Keratinocyte (primary cell): ENCODE measurements at regions not wholly inside any gene's neighbourhood (a gene's known extent, or its start where the extent isn't known, plus 50 kb on each side); places are given as distances from the start of the nearest gene placed in this dataset.

Experiments
- DNase-seq: peaks from one replicate; pipeline ENCODE4 v3.0.0-alpha.2; 2011; ENCODE audit warnings: low read depth, missing footprints, low spot score
- FAIRE-seq: peaks from 2 replicates; lab custom pipeline; 2011; peaks lifted over from hg19 to GRCh38; lab: Jason Lieb, UNC
- H2AFZ ChIP-seq: 2 replicates; pipeline ENCODE4 v1.6.0; 2012; ENCODE audit warnings: low read length, control low read depth, inconsistent platforms; ENCODE audit not compliant: control insufficient read depth
- H3K27ac ChIP-seq: 2 replicates; pipeline ENCODE4 v1.5.1; 2011; ENCODE audit warnings: low read length; ENCODE audit not compliant: control insufficient read depth, insufficient read depth
- H3K27me3 ChIP-seq: 3 replicates; pipeline ENCODE4 v1.6.0; 2011; ENCODE audit warnings: low read length; ENCODE audit not compliant: control insufficient read depth, insufficient read depth; ENCODE audit errors: extremely low read depth
- H3K36me3 ChIP-seq, 2 experiments: 2 replicates in 1 of 2; 3 replicates in 1 of 2; pipeline ENCODE4 v1.5.1; 2011; ENCODE audit warnings: low read length in 2 of 2, mild to moderate bottlenecking in 1 of 2; ENCODE audit not compliant: control insufficient read depth in 2 of 2, insufficient read depth in 2 of 2; ENCODE audit errors: extremely low read depth in 1 of 2
- H3K4me1 ChIP-seq: 3 replicates; pipeline ENCODE4 v1.5.1; 2011; ENCODE audit warnings: low read length; ENCODE audit not compliant: control insufficient read depth, insufficient read depth; ENCODE audit errors: extremely low read depth
- H3K4me2 ChIP-seq: 3 replicates; pipeline ENCODE4 v1.6.0; 2011; ENCODE audit warnings: low read depth, low read length; ENCODE audit not compliant: control insufficient read depth, insufficient read depth; ENCODE audit errors: extremely low read depth
- H3K4me3 ChIP-seq, 3 experiments: fragments of 200-600 bp in 1 of 3; sonication (generic) in 1 of 3; 2 replicates in 2 of 3; 3 replicates in 1 of 3; pipeline ENCODE4 v1.5.1; 2011 to 2016; ENCODE audit warnings: low read length in 3 of 3, mild to moderate bottlenecking in 3 of 3, control low read depth in 2 of 3, inconsistent platforms in 1 of 3, low read depth in 1 of 3, mixed read lengths in 1 of 3, mixed run types in 1 of 3, moderate library complexity in 1 of 3; ENCODE audit not compliant: control insufficient read depth in 2 of 3, insufficient read depth in 2 of 3; ENCODE audit errors: extremely low read depth in 1 of 3
- H3K79me2 ChIP-seq: 2 replicates; pipeline ENCODE4 v1.6.0; 2012; ENCODE audit warnings: low read length; ENCODE audit not compliant: control insufficient read depth, insufficient read depth
- H3K9ac ChIP-seq: 3 replicates; pipeline ENCODE4 v1.6.0; 2011; ENCODE audit warnings: low read length; ENCODE audit not compliant: control insufficient read depth, insufficient read depth; ENCODE audit errors: extremely low read depth
- H3K9me1 ChIP-seq: 3 replicates; pipeline ENCODE4 v1.6.0; 2011; ENCODE audit warnings: low read length; ENCODE audit not compliant: control insufficient read depth, insufficient read depth; ENCODE audit errors: extremely low read depth
- H3K9me3 ChIP-seq: 2 replicates; pipeline ENCODE4 v1.5.1; 2012; ENCODE audit warnings: low read depth, low read length; ENCODE audit not compliant: control insufficient read depth
- H4K20me1 ChIP-seq: 3 replicates; pipeline ENCODE4 v1.6.0; 2011; ENCODE audit warnings: low read length; ENCODE audit not compliant: control insufficient read depth, insufficient read depth; ENCODE audit errors: extremely low read depth
- CTCF ChIP-seq, 3 experiments: IDR thresholded peaks in 1 of 3; conservative IDR thresholded peaks in 1 of 3; optimal IDR thresholded peaks in 1 of 3; 2 replicates in 2 of 3; 3 replicates in 1 of 3; pipeline versions ENCODE3 to v1.5.1; 2011; ENCODE audit warnings: low read length in 3 of 3, mild to moderate bottlenecking in 3 of 3, moderate library complexity in 2 of 3, control low read depth in 1 of 3, inconsistent platforms in 1 of 3; ENCODE audit not compliant: insufficient read depth in 2 of 3; ENCODE audit errors: extremely low read depth in 1 of 3
- EZH2 ChIP-seq: IDR thresholded peaks from one replicate; pipeline ENCODE4 v1.6.1; 2012; ENCODE audit warnings: inconsistent platforms, mild to moderate bottlenecking, low read length, moderate library complexity
- dilution Hi-C: fragments of 300-500 bp; cut with MboI; formaldehyde crosslinking; loops from one replicate; pipeline ENCODE4 v1.7.0; 2020; ENCODE audit warnings: low sequenced_read_pairs; ENCODE audit not compliant: extremely low pct_ligation_motif_present

- no peaks in the 10 kb centered on the region for H3K79me2 ChIP-seq
- dilution Hi-C loops, result no loop called here
- H2AFZ ChIP-seq, result no peak overlapping the region
- no peak overlapping the region for H3K4me2 ChIP-seq
- FAIRE-seq (no peak), DNase-seq (no peak)
- no peaks in the 10 kb centered on the region for H3K4me1 ChIP-seq
- H3K4me3 ChIP-seq, result no peak overlapping the region
- H3K27me3 ChIP-seq, result no peaks in the 10 kb centered on the region
- no peak overlapping the region for H3K27ac ChIP-seq
- H3K9me3 ChIP-seq, result peaks cover 11% of the 10 kb centered on the region
- no peaks in the 10 kb centered on the region for H3K9me1 ChIP-seq
- no peaks in the 10 kb centered on the region for H3K36me3 ChIP-seq
- TF ChIP-seq EZH2 (no peak), CTCF (optimal IDR thresholded peaks at IDR 0.05 in 1 of 3, IDR thresholded peaks at IDR 0.05 in 1 of 3, conservative IDR thresholded peaks at IDR 0.05 in 1 of 3; ENCODE audit: extremely low read depth in 1 of 3, insufficient read depth in 2 of 3, low read length in 3 of 3) (no peak)
- no peak overlapping the region for H3K9ac ChIP-seq
- H4K20me1 ChIP-seq, result no peaks in the 10 kb centered on the region
Observed at GRCh38 chr19:28843761-28844492, 369.0 kb downstream of the UQCRFS1 start.

- no peak for FAIRE-seq
Observed at GRCh38 chr19:28841531-28841930, 371.4 kb downstream of the UQCRFS1 start.

More at GRCh38 chr19:28841531-28841930, 371.4 kb downstream of the UQCRFS1 start:
- Histone ChIP-seq H3K9me3 (peaks cover 13% of the 10 kb centered on the region), H3K27ac (no peak overlapping the region), H3K9ac (no peak overlapping the region), H3K4me2 (no peak overlapping the region), H4K20me1 (no peaks in the 10 kb centered on the region), H3K9me1 (no peaks in the 10 kb centered on the region), H3K4me3 (no peak overlapping the region), H3K4me1 (no peaks in the 10 kb centered on the region), H2AFZ (no peak overlapping the region), H3K27me3 (no peaks in the 10 kb centered on the region), H3K36me3 (no peaks in the 10 kb centered on the region), H3K79me2 (no peaks in the 10 kb centered on the region)
- dilution Hi-C loops, result no loop called here
- no peak for TF ChIP-seq CTCF (optimal IDR thresholded peaks at IDR 0.05 in 1 of 3, IDR thresholded peaks at IDR 0.05 in 1 of 3, conservative IDR thresholded peaks at IDR 0.05 in 1 of 3; ENCODE audit: extremely low read depth in 1 of 3, insufficient read depth in 2 of 3, low read length in 3 of 3)
- no peak for DNase-seq
